ENCODE measurements at regions not wholly inside any gene's neighbourhood (a gene's known extent, or its start where the extent isn't known, plus 50 kb on each side); places are given as distances from the start of the nearest gene placed in this dataset.

GRCh38 chr11:8766988-8767374 lies 84.4 kb downstream of the RPL27A start (continued):
- TF ChIP-seq ARNTL (CRISPR knock-in tag; IDR thresholded peaks at IDR 0.05; ENCODE audit: borderline replicate concordance, low read depth): no peak
- TF ChIP-seq GLIS3 (CRISPR knock-in tag; IDR thresholded peaks at IDR 0.05): no peak
- TF ChIP-seq ZNF565 (CRISPR knock-in tag; conservative IDR thresholded peaks at IDR 0.05; ENCODE audit: low read depth): no peak
- TF ChIP-seq SNAI2 (CRISPR knock-in tag; IDR thresholded peaks at IDR 0.05): no peak
- no peak for TF ChIP-seq ZNF8 (CRISPR knock-in tag; IDR thresholded peaks at IDR 0.05)
- no peak for TF ChIP-seq CSDC2 (CRISPR knock-in tag; IDR thresholded peaks at IDR 0.05)
- no peak for TF ChIP-seq ZNF70 (CRISPR knock-in tag; IDR thresholded peaks at IDR 0.05)
- TF ChIP-seq CREB5 (CRISPR knock-in tag; IDR thresholded peaks at IDR 0.05; ENCODE audit: low read depth): no peak
- TF ChIP-seq POU6F1 (CRISPR knock-in tag; IDR thresholded peaks at IDR 0.05; ENCODE audit: borderline replicate concordance, low read depth): no peak
- no peak for TF ChIP-seq TCF4 (CRISPR knock-in tag; IDR thresholded peaks at IDR 0.05; ENCODE audit: borderline replicate concordance)

DNA sequence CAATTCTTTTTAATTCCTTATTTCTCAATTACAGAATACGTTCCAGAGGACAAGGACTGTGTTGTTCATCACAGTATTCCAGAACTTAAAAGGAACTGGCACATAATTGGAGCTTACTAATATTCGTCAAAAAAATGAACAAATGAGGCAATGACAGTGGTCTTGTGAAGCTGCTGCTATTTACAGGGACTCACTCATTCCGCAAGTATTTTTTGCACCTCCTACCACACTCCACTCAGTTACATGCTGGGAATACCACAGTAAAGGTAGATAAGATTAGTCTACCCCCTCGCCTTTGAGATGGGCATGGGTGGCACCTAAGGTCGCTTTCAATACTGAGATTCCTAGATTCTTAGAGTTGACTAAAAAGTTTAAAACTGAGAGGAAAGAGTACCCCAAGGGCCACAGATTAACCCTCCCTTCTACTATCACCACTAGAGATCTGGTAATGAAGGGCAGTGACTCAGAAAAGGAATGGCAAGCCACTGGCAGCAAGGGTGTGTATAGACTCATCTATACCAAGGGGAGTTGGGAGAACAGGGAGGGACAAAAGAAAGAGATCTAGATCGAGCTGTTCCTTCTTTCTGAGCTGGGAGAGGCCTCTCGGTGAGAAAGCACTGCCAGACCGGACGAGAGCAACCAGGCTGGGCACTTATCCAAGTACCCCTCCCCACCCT lies 85.0 kb downstream of the RPL27A start:
- ATAC-seq: peak; percentile 34
- TF ChIP-seq RARB (CRISPR knock-in tag; IDR thresholded peaks at IDR 0.05) (no peak), ZNF565 (CRISPR knock-in tag; conservative IDR thresholded peaks at IDR 0.05; ENCODE audit: low read depth) (no peak), BACH2 (CRISPR knock-in tag; IDR thresholded peaks at IDR 0.05; ENCODE audit: borderline replicate concordance) (no peak), PPARA (CRISPR knock-in tag; IDR thresholded peaks at IDR 0.05; ENCODE audit: borderline replicate concordance) (no peak), GLIS3 (CRISPR knock-in tag; IDR thresholded peaks at IDR 0.05) (no peak), CREB5 (CRISPR knock-in tag; IDR thresholded peaks at IDR 0.05; ENCODE audit: low read depth) (no peak), POU6F1 (CRISPR knock-in tag; IDR thresholded peaks at IDR 0.05; ENCODE audit: borderline replicate concordance, low read depth) (no peak), CSDC2 (CRISPR knock-in tag; IDR thresholded peaks at IDR 0.05) (no peak), TCF4 (CRISPR knock-in tag; IDR thresholded peaks at IDR 0.05; ENCODE audit: borderline replicate concordance) (no peak), OSR1 (CRISPR knock-in tag; IDR thresholded peaks at IDR 0.05) (no peak), ISL1 (CRISPR knock-in tag; IDR thresholded peaks at IDR 0.05) (no peak)
- TF ChIP-seq, protein P1, sequence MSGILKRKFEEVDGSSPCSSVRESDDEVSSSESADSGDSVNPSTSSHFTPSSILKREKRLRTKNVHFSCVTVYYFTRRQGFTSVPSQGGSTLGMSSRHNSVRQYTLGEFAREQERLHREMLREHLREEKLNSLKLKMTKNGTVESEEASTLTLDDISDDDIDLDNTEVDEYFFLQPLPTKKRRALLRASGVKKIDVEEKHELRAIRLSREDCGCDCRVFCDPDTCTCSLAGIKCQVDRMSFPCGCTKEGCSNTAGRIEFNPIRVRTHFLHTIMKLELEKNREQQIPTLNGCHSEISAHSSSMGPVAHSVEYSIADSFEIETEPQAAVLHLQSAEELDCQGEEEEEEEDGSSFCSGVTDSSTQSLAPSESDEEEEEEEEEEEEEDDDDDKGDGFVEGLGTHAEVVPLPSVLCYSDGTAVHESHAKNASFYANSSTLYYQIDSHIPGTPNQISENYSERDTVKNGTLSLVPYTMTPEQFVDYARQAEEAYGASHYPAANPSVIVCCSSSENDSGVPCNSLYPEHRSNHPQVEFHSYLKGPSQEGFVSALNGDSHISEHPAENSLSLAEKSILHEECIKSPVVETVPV (CRISPR knock-in tag; IDR thresholded peaks at IDR 0.05): no peak

DNA sequence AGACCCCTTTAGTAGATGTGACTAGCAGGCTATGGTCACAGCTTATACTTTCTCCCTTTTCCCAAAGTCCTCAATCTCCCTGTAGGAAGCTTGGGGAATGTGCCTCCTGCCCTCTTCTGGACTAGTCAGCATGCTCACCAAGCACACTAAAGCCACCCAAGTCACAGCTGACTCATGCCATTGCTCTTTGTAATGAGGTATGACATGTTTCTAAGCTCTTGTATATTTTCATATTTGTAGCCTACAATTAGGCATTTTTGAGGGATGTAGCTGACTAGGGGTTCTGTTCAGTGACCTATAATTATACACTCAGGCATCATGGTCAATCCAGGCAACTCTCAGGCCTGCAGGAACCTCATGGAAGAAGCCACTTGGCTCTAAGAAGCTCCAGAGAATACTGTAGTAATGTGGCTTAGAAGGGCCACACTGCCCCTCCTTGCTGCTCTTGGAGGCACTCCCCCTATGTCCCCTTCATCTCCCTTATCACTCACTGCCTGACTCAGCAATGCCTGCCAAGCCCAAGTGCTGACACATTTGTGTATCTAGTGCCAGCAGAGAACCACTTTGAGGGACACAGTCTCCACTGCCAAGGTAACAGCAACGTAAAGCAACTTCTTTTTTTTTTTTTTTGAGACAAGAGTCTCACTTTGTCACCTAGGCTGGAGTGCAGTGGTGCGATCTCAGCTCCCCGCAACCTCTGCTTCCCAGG lies 86.2 kb downstream of the RPL27A start:
- peak; percentile 70 for ATAC-seq
- no peak for TF ChIP-seq BACH2 (CRISPR knock-in tag; IDR thresholded peaks at IDR 0.05; ENCODE audit: borderline replicate concordance)
- no peak for TF ChIP-seq SNAI2 (CRISPR knock-in tag; IDR thresholded peaks at IDR 0.05)
- TF ChIP-seq ARNTL (CRISPR knock-in tag; IDR thresholded peaks at IDR 0.05; ENCODE audit: borderline replicate concordance, low read depth): no peak
- TF ChIP-seq ISL1 (CRISPR knock-in tag; IDR thresholded peaks at IDR 0.05): no peak
- TF ChIP-seq GLIS3 (CRISPR knock-in tag; IDR thresholded peaks at IDR 0.05): no peak
- TF ChIP-seq ESRRG (CRISPR knock-in tag; IDR thresholded peaks at IDR 0.05): no peak
- TF ChIP-seq ZNF8 (CRISPR knock-in tag; IDR thresholded peaks at IDR 0.05): no peak
- no peak for TF ChIP-seq ZFP30 (CRISPR knock-in tag; IDR thresholded peaks at IDR 0.05)
- no peak for TF ChIP-seq OSR1 (CRISPR knock-in tag; IDR thresholded peaks at IDR 0.05)
- no peak for TF ChIP-seq RARB (CRISPR knock-in tag; IDR thresholded peaks at IDR 0.05)
